NCI-H748 (cell line): ENCODE measurements at regions not wholly inside any gene's neighbourhood (a gene's known extent, or its start where the extent isn't known, plus 50 kb on each side); places are given as distances from the start of the nearest gene placed in this dataset.
"Not testable (repeated sequence)": the region's sequence is repeated elsewhere in the genome, so short reads cannot be mapped to it uniquely, and the experiment has no call there.

Experiments used
- DNase-seq: peaks from one replicate; lab custom pipeline; 2025; ENCODE audit not compliant: unreplicated experiment; lab: John Stamatoyannopoulos, UW

DNA sequence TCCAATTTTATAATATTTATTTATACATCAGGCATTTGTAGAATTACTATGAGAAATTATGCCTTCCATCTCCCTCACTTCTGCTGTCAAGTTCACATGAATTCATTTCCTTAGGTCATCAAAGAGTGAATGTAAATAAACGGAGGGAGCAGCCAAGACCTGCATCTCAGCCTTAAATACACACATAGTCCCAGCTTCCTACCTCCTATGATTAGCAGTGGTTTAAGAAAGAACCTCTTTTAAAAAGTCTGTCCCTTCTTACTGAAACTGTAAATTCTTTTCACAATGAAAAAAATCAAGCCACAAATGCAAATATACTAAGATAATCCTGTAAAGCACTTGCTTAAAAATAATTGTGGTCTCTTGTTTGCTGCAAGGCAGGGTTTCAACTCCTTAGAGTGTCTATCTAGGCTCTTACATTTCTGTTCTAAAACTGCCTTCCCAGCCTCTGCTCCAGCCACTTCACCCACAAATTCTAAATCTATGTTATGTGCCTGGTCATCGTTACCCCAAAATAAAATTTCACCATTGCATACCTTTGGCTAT lies 532.7 kb upstream of the FSHR start:
- DNase-seq, result no peak

DNA sequence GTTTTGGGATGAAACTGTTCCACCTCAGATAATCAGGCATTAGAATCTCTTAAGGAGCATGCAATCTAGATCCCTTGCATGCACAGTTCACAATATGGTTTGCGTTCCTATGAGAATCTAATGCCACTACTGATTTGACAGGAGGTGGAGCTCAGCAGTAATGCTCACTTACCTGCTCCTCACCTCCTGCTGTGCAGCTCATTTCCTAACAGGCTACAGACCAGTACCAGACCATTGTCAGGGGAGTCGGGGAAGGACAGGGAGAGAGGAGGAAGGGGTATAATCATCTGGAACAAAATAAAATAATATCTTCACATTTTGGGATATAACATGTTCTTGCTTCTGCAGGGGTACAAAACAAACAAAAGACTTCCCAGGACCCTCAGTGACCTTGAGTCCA lies 532.0 kb upstream of the FSHR start:
- peak; percentile 0 for DNase-seq

DNA sequence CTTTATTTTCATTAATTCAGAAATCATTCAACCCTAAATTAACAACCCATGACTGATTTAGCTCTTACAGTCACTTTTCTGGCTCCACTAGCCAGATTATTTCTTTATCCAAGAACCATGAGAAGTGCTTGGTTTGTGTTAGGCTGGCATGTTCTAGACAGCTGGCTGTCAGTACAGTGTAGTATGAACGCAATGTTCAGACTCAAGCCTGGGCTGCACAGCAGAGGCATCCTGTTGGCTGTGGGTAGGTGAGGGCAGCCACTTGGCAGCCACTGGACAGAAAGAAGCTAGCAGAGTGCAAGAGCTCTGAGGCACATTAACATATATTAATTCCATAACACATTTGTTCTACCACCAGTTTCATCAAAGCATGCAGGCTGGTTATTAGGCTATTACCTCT lies 522.9 kb upstream of the FSHR start:
- no peak for DNase-seq

DNA sequence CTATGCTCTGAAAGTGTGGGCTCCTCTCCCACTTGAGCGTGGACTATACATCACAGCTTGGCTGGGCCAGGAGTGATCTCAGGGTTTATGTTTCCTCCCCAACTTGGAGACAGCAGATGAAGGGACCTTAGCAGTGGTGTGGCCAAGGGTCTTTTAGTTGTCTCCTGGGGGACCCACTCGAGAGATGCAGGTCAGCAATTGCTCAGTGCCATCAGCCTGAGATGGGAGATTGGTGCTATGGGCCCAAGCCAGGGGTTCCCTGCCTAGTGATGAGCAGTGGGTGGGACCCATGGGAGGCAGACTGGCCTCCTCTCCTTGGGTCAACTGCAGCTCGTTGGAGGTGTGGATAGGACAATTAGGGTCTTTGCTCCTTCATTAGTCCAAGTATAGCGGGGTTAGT lies 510.5 kb upstream of the FSHR start:
- DNase-seq, result no peak

DNA sequence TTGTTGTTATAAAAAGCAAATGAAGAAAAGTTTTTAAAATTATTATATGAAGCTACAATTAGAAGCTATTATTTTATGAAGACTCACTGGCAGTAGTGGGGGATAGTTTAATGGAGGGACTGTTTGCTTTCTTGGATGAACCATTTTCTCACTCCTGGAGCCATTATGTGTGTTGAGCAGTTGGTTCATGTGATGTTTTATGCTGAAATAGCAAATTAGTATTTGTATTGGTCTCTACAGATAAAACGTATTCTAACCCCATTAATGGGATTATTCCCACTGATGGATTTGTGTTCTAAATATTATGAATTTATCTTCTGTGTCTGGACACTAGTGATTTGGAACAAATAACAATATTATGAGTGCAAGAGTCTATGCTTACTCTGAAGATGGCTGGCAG lies 507.5 kb upstream of the FSHR start:
- no peak for DNase-seq

DNA sequence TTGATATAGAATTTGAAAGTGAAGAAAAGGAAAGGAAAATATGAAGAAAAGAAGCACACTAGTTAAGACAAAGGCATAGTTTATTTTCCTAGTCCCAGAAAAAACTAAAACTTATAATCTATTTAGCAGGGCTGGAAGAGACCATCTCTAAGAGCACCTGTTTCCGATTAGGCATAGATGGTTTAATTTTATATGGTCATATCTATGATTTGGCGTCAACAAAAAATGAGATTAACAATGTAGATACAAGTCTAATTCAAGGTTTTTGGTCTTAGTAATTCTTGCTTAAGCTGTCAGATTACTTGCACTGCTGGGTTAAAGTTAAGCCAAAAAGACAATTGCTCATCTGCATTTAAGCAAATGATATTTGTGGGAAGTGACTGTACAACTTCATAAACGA lies 502.5 kb upstream of the FSHR start:
- no peak for DNase-seq

DNA sequence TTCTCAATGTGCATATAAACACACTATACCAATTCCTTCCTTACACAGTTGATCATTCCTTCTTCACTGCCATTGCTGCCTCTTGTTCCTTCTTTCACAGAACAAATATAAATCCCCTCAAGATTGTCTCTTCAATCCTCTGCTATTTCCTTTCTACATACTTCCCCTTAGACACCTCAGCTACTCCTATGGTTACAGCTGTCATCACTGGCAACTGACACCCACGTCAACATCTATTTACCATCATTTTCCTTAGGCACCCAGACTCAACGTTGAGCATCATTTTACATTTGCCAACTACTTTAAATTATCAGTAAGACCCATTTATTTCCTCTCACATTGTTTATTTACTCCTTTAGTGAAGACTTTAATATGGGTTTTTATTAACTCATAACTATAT lies 488.8 kb upstream of the FSHR start:
- DNase-seq, result no peak

DNA sequence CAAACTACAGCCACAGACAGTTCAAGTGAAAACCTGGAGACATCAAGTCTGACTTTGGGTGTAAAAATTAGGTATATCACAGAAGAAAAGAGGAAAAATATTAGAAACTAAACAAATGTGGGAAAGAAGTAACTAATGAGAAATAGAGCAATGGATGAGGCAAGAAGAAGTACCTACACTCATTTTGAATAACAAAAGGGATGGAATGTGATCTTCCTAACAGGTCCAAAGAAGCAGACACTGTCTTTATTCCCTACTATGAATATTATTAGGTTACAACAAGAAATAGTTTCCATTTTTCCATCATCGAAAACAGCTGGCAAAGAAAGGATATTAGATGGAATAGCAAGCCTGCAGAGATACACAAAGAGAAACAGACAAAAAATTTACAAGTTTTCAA lies 486.3 kb upstream of the FSHR start:
- no peak for DNase-seq

DNA sequence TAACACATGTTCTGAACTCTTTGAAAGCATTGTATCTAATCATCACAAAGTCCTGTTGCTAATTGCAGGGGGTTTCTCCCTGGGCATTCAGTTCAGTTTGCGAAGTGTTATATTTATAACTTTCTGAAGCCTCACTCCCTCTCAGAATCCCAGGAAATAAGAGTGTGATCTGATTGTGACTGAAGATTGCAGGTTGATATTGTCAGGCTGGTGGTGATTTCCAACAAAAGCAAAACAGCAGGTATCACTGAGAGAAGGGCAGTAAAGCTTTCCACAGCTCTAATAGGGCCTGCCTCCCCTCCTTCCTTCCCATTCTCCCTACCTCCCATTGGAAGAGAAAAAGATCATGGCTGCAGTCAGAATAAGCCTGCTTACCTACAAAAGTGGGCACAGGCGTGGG lies 466.7 kb upstream of the FSHR start:
- no peak for DNase-seq

DNA sequence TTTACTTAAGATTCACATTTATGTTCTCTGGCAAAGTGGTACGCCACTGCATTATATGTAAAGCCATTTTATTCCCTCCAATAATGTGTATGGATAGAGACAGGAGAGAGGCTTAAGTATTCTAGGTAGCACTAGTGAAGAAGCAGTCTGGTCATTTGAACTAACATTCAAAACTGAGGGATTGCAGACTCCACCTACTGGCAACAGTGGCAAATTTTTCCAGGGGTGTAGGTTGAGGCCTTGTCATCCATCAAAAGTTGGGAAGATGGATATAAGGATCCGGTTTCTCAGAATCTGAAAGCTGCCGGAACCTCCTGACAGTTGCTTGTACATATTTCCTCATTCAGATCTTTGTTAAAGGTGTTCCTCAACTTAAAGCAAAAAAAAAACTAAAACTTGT lies 465.5 kb upstream of the FSHR start:
- peak; percentile 13 for DNase-seq

DNA sequence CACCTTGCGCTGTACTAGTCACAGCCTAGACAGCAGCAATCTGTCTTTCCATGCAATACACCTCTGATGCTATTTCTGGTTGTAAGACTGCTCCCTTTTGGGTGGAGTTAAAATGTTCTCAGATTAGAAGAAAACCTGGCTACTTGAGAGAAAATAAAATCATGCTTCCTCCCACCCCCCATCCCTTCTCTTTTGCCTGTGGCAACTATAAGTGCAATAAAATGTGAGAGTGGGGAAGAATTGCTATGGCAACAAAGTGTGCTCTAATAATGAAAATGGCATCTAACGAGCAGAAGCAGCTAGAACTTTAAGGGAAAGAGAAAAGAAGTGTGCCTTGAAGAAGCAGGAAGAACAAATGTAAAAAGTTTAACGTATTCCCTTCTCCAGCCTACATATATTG lies 464.2 kb upstream of the FSHR start:
- no peak for DNase-seq

DNA sequence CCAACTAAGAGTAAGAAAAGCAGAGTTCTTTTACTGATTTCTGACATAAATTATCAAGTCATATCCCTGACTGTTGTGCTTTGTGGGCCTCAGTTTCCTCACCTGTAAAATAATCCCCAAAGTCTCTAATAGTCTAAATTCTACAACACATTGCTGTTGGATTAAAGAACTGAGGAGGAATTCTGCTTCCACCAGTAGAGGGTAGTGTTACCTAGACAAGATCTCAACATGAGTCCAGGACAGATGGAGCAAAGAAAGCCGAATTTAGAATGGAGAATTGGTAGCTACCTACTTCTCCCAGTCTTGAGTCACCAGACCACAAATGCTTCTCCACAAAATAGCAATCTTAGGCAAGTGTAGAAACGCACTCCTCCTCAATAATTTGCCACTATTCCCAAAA lies 462.5 kb upstream of the FSHR start:
- peak; percentile 61 for DNase-seq

DNA sequence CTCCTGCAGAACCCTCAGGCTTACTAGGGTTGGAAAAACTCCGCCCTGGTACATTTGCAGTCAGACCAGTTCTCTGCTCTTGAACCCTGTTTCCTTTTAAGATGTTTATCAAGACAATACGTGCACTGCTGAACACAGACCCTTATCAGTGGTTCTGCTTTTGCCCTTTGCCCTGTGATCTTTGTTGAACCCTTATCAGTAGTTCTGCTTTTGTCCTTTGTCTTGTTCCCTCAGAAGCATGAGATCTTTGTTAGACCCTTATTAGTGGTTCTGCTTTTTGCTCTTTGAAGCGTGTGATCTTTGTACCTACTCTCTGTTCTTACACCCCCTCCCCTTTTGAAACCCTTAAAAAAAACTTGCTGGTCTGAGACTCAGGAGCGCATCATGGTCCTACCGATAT lies 457.5 kb upstream of the FSHR start:
- DNase-seq, result not testable (repeated sequence)

DNA sequence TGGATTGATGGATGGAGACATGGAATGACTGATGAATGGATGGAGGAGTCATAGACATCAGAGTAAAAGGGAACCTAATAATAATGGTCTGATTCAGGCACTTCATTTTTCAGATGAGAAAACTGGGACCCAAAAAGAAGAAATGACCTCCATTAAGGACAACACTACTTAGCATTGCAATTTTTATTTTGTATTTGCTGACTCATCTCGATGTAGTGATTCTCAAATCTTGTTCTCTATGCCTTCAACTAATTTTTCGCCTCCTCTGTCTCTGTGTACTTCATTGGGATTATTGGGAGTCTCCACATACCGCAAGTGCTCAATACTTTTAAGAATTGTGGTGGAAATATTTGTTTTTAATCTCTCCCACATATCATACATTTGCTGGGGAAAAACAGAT lies 446.2 kb upstream of the FSHR start:
- DNase-seq, result no peak

DNA sequence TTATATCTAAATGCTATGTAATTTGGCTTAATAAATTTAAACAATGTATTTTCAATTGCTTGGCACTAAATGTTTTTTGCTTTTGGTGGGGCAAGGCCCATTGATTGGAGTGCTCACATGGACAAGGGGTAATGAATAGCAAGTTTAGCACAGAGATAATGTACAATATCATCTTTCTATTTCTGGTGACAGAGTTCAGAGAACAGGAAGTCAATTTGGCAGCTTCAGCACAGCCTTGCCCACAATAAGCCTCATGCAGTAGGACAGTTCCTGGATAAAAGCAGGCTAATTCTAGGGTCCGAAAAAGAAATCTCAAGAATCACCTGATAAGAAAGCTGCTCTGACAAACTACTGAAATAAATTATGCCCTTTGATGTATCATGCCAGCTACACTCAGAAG lies 443.9 kb upstream of the FSHR start:
- no peak for DNase-seq

DNA sequence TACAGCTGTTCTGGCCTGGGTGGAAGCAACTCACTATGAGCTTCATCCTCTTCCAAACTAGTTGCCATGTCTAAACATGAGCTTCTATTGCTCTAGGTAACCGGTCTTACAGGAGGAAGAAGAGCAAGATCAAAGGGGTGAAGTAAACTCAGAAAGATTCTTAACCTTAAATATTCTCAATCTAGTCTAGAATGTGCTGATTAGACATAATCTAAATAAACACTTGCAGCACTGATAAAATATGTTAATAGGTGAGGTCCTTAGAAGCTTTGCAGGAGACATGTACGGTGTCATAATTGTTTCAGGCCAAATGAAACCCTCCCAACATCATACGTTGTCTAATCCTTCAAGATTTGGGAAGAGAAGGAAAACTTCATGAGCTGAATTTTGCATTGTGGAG lies 431.6 kb upstream of the FSHR start:
- DNase-seq, result no peak

DNA sequence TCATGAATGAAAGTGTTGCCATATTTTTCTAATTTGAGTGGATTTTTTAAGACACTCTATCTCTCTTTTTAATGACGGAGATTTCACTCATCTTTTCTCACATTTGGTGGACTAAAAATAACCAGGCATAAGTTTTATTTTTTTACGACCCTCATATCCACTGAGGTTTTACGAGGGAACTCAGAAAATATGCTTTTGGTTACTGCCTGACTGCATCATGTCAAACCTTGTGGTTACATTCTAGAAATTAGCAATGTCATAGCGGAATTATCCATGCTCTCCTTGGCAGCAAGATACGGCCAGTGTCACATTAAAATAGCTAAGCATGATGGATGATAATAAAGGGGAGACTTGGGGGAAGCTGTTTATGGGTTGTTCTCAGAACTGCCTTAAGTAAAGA lies 428.6 kb upstream of the FSHR start:
- no peak for DNase-seq

DNA sequence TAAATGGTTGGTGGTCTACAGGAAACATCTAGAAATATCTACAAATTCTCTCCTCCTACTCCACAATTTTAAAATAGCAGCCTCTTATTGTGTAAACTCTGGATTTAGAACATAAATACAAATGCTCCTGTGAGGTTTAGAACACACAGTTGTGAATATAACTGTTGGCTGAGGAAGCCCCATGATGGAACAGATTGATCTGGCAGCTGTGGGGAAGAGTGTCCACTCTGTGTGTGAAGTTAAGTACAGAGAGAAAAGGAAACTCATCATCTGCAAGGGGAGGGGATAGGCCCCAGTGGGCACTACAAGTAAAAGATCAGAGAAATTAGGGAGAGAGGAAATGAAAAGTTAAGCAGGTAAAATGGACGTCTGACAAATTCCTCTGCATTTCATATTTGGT lies 422.7 kb upstream of the FSHR start:
- no peak for DNase-seq

DNA sequence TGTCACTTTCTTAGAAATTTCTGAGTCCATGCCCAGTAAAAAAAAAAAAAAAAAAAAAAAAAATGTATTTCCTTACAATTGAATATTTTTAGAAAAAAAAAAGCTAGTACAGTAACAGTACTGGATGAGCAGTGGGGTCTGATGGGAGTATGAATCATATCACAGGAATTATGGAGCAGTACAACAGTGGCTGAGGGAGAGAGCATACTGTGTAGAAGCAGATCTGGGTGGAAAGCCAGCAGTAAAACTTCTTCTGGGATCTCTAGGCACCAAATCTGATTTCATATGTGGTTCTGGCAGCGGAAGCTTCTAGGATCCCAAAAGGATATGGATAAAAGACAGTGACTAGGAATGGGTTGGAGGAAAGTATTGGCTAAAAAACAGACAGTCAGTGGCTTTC lies 414.9 kb upstream of the FSHR start:
- no peak for DNase-seq

DNA sequence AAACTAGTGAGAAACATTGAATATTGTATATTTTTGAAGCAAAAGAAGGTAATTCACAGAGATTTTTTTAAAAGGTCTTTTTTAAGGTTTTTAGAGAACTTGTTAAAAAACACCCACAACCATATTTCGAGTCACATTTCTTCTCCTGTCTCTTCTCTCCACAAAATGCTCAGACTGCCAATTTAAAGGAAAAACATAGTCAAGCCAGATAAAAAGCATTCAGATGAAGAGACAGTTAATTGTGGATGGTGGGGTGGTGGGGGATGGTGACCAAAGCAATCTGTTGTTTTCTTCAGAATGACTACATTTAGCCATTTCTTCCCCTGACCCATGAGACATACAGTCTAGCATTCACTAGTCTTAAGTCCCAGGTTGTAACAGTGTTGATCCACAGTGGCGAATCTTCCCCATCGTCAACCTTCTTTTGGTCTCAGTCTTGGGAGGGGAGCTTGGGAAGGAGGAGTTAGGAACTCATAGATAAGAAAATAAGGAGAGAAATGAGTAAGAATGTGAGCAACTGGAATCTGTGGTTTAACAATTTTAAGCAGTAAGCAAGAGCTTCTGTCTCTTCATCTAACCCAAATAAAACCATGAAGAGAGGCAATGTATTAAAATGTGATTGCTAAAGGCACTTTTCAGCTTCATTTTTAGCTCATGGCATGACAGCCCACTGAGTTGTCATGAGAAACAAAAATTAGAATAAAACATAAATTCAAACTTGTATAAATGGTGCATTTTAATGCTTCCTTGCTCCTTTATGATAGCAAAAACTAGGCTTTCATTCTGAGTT lies 413.7 kb upstream of the FSHR start:
- no peak for DNase-seq

DNA sequence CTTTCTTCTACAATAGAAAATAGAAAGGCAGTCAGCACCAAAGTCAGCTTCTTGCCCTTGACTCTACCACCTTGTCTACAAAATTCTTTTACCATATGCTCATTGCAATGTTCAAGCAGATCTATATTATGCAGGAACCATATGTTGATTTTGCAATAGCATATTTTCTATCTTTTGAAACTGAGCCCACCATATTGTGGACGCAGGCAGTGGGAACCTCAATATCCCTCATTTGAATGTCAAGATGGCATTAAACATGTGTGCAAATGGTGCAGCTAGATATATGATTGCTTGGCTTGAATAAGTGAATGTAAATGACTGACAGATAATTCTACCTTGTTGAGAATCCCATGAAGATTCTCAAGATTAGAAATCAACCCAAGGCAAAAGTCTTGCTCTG lies 412.7 kb upstream of the FSHR start:
- no peak for DNase-seq

DNA sequence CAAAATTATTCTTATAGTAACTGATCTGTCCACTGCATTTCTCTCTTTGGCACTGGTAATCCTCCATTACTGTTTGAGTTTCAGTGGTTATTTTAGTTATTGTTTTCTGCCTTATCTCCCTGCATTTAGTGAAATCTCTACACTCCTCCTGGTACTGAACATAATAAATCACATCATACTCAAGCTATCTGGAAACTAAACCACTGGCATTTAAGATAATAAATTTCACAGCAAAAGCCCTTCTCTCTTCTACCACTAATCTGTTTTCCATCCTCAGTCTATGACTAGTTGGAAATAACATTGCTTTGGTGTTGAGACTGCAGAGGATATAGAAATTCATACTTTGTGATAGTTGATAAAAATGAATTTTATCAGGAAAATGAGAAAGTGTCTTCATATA lies 399.3 kb upstream of the FSHR start:
- DNase-seq, result no peak

DNA sequence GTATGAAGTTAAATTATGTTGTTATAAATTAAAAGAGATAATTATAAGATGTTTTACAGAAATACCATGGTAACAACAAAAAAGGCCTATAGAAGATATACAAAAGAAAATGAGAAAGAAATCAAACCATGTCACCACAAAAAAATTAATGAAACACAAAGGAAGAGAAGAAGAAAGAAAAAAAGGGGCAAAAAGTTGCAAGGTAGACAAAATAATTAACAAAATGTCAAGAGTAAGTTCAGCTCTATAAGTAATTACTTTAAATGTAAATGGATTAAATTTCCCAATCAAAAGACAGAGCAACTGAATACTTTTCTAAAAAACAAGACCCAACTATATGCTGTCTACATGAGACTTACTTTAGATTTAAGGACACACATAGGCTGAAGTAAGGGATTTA lies 378.4 kb upstream of the FSHR start:
- no peak for DNase-seq
